Memory B cell (primary cell): ENCODE measurements at regions not wholly inside any gene's neighbourhood (a gene's known extent, or its start where the extent isn't known, plus 50 kb on each side); places are given as distances from the start of the nearest gene placed in this dataset.
"Not testable (repeated sequence)": the region's sequence is repeated elsewhere in the genome, so short reads cannot be mapped to it uniquely, and the experiment has no call there.

Source experiments
- ATAC-seq: fragments of 150-1000 bp; cut with Tn5 transposase; 2 replicates; pipeline ENCODE4 v1.10.0; 2021; ENCODE audit warnings: low read depth, mild to moderate bottlenecking, moderate library complexity
- DNase-seq, 2 donors: peaks; one replicate each; pipeline ENCODE4 v3.0.0; 2022; ENCODE audit warnings: low spot score in 2 of 2
- H3K27ac Mint-ChIP-seq: one replicate; pipeline ENCODE4 v1.8.0; 2022; ENCODE audit warnings: mild to moderate bottlenecking, moderate library complexity, mixed read lengths
- H3K27me3 Mint-ChIP-seq: one replicate; pipeline ENCODE4 v1.8.0; 2022; ENCODE audit warnings: mixed read lengths
- H3K36me3 Mint-ChIP-seq: one replicate; pipeline ENCODE4 v1.8.0; 2022; ENCODE audit warnings: mild to moderate bottlenecking, mixed read lengths
- H3K4me1 Mint-ChIP-seq: one replicate; pipeline ENCODE4 v1.8.0; 2022; ENCODE audit warnings: mixed read lengths
- H3K4me3 Mint-ChIP-seq: one replicate; pipeline ENCODE4 v1.8.0; 2022; ENCODE audit warnings: mild to moderate bottlenecking, moderate library complexity, mixed read lengths
- H3K9me3 Mint-ChIP-seq: one replicate; pipeline ENCODE4 v1.8.0; 2022; ENCODE audit warnings: mixed read lengths

DNA sequence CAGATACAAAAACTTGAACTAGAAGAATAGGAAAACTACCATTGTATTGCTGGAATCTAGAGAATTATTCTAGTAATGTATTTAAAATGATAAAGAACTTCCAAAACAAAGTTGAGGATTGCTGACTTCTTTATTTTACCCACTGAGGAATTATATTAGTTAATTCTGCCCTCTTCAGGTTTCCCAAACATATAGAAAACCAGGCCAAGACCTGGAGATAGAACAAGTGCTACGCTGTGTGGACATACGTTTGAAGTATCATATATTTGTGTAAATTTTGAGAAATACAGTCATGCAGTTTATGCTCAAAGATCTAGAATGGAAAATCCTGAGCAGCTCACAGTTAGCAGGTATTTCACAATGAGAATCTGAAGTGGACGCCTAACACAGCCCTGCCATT lies 162.3 kb upstream of the CYLC2 start:
- Mint-ChIP-seq H3K27ac (no peak overlapping the region), H3K36me3 (no peaks in the 10 kb centered on the region), H3K27me3 (no peaks in the 10 kb centered on the region), H3K4me3 (no peak overlapping the region), H3K4me1 (no peaks in the 10 kb centered on the region), H3K9me3 (peaks cover 4% of the 10 kb centered on the region)
- no peak for DNase-seq
- no peak for ATAC-seq

DNA sequence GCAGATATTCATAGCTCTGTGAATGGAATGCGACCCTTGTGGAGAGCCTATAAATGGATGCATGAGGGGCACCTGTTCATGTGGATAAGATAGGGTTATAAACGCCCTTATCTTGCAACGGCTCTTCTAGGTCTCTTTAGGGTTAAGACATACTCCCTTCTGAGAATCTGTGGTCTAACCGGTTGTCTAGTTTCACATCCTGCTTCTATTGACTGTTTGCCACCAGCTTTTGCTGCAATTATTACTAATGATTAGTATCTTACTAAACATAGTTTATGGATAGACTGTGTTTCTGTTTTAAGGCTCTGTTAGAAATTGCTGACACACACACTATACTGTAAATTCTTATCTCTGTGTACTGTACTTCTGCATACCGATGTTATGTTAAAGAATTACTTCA lies 198.9 kb upstream of the CYLC2 start:
- H3K4me3 Mint-ChIP-seq, result no peak overlapping the region
- DNase-seq, result no peak
- no peaks in the 10 kb centered on the region for H3K27me3 Mint-ChIP-seq
- H3K4me1 Mint-ChIP-seq, result no peaks in the 10 kb centered on the region
- no peak overlapping the region for H3K27ac Mint-ChIP-seq
- ATAC-seq, result no peak
- H3K36me3 Mint-ChIP-seq, result no peaks in the 10 kb centered on the region
- peaks cover 6% of the 10 kb centered on the region for H3K9me3 Mint-ChIP-seq

DNA sequence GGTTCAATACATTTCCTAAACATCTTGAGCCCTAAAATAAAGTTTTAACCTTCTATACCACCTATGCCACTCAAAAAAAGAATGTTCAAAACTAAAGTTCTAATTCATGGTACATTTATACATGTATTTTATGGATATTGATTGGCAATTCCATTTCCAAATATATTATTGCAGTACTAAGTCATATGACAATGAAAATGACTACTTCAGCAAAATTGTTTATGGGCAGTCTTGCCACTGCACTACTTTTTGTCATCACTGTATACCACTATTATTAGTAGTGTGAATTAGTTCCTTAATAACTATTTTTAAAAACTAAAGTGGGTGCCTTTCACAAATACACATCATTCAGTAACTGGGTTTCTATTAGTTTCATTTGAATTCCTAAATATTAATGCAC lies 199.6 kb upstream of the CYLC2 start:
- ATAC-seq, result no peak
- no peak overlapping the region for H3K4me3 Mint-ChIP-seq
- no peak overlapping the region for H3K27ac Mint-ChIP-seq
- H3K4me1 Mint-ChIP-seq, result no peaks in the 10 kb centered on the region
- peaks cover 6% of the 10 kb centered on the region for H3K9me3 Mint-ChIP-seq
- H3K36me3 Mint-ChIP-seq, result no peaks in the 10 kb centered on the region
- DNase-seq, result no peak
- H3K27me3 Mint-ChIP-seq, result no peaks in the 10 kb centered on the region

DNA sequence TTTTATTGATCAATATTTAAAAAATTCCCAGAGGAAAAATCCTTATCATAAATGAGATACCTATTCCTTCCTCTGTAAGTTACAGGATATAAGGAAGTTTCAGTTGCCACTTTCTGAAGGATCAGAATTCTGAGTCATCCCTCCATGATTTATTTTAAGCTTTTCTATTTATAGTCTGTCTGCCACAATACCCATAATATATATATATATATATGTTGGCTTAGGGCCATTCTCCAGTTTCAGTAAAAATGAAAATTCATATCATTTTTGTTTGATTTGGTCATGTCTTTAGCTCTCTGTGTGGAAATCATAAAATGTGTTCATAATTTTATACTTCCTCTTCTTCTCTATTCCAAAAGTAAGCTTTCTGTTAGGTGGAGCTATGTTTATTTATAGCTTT lies 215.8 kb upstream of the CYLC2 start:
- Mint-ChIP-seq H3K27me3 (no peaks in the 10 kb centered on the region), H3K4me3 (no peak overlapping the region), H3K36me3 (no peaks in the 10 kb centered on the region), H3K4me1 (no peaks in the 10 kb centered on the region), H3K9me3 (peaks cover 2% of the 10 kb centered on the region), H3K27ac (no peak overlapping the region)
- ATAC-seq (no peak), DNase-seq (no peak)

DNA sequence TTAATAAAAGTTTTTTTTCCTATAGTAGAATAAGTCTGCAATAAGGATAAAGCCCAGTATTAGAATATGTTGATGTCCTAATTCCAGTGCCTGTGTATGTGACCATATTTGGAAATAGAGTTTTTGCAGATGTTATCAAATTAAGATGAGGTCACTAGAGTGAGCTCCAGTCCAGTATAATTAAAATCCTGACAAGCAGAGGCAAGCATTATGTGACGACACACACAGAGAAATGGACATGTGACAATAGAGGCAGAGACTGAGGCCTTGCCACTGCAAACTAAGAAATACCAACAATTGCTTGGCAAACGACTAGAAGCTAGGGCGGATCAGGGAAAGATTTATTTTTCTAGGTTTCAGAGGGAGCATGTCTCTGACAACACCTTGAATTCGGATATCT lies 216.4 kb upstream of the CYLC2 start:
- Mint-ChIP-seq H3K36me3 (no peaks in the 10 kb centered on the region), H3K4me1 (no peaks in the 10 kb centered on the region), H3K4me3 (no peak overlapping the region), H3K27me3 (no peaks in the 10 kb centered on the region), H3K27ac (no peak overlapping the region), H3K9me3 (peaks cover 2% of the 10 kb centered on the region)
- no peak for DNase-seq
- ATAC-seq, result no peak

DNA sequence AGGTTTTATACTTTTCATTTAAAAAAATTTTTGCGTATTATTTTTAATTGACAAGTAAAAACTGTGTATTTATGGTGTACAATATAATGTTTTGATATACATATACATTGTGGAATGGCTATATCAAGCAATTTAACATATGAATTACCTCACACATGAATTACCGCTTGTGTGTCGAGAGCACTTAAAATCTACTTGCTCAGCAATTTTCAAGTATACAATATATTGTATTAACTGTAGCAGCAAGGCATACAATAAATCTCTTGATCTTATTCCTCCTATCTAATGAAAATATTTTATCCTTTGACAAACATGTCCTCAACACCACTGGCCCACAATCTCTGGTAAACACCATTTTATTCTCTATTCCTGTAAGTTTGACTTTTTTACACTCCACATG lies 224.4 kb upstream of the CYLC2 start:
- DNase-seq (no peak), ATAC-seq (no peak)
- Mint-ChIP-seq H3K9me3 (peaks cover 6% of the 10 kb centered on the region), H3K27me3 (no peaks in the 10 kb centered on the region), H3K36me3 (no peaks in the 10 kb centered on the region), H3K4me3 (no peak overlapping the region), H3K4me1 (no peaks in the 10 kb centered on the region), H3K27ac (no peak overlapping the region)

DNA sequence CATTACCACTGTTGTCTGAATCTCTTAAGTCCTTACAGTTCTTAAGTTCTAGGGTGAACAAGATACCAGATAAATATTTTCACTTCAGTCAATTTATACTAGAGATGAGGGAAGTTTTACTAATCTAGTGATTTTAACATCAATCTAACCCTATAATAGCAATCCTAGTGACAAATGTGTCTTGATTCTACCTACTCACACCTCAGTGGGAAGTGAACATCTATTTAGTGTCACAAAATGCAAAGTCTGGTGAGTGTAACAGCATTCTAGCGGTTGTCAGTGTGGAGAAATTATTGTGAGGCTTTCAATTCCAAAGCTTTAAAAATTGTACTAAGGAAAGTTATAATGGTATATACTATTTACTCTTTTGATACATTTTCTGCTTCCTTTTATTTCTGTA lies 225.8 kb upstream of the CYLC2 start:
- no peak overlapping the region for H3K4me3 Mint-ChIP-seq

DNA sequence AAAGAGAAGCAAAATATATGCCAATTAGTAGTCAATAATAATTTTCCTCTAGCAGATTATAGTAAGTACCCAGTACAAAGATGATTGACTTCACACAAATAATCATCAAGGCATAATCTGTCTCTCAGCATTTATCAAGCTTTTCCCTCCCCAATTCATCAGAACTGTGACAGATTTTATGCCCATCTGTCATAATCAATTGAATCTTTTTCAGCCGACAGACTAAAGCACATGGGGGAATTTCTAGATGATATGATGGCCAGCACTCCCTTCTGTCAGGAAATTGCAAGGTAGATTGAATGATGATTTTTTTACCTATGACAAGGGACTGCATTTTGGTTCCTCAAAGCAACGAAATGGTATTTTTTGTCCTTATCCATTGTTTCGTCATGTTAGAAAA lies 227.1 kb upstream of the CYLC2 start:
- no peak overlapping the region for H3K27ac Mint-ChIP-seq
- DNase-seq, result no peak

More for the DNA sequence above, 225.8 kb upstream of the CYLC2 start:
- no peak for DNase-seq
- Mint-ChIP-seq H3K27me3 (no peaks in the 10 kb centered on the region), H3K4me1 (no peaks in the 10 kb centered on the region), H3K9me3 (peaks cover 4% of the 10 kb centered on the region), H3K36me3 (no peaks in the 10 kb centered on the region), H3K27ac (no peak overlapping the region)
- no peak for ATAC-seq

DNA sequence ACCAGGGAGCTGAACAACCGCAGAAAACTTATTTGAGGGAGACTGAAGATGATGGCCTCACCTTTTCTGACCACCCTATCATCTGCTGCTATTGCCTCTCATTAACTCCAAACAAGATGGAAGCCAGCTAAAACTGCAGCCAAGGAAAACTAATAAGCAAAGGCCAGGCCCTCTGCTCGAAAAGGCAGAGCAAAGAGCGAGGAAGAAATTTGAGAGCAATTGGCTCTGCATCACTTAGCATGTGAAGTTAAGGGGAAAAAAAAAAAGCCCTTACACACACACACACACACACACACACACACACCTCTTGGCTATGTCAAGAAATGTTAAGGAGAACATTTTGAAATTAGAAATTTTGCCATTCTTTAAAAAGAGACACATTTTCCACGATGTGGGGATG lies 228.1 kb upstream of the CYLC2 start:
- H3K27me3 Mint-ChIP-seq, result no peaks in the 10 kb centered on the region
- H3K9me3 Mint-ChIP-seq, result peaks cover 4% of the 10 kb centered on the region
- no peaks in the 10 kb centered on the region for H3K4me1 Mint-ChIP-seq
- DNase-seq, result no peak
- no peak overlapping the region for H3K27ac Mint-ChIP-seq
- ATAC-seq, result no peak
- no peaks in the 10 kb centered on the region for H3K36me3 Mint-ChIP-seq
- H3K4me3 Mint-ChIP-seq, result no peak overlapping the region

More for the DNA sequence above, 227.1 kb upstream of the CYLC2 start:
- Mint-ChIP-seq H3K4me3 (no peak overlapping the region), H3K9me3 (peaks cover 4% of the 10 kb centered on the region), H3K27me3 (no peaks in the 10 kb centered on the region), H3K4me1 (no peaks in the 10 kb centered on the region), H3K36me3 (no peaks in the 10 kb centered on the region)
- ATAC-seq, result no peak

DNA sequence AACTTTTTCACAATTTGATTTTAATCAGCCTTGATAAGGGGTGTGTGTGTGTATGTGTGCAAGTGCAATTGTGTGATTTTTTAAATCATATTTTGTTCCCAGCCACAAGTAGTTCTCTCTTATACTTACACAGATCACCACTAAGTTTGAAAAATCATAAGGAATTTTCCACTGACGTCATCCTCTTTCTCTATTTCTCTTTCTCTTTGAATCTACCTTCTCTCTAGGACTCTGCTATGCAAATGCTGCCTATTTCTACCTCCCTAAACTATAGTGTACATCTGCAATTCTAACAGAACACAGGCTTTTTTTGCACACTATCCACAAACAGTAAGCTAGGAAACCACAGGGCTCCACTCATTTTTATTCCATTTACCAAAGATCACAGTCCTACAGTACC lies 254.6 kb upstream of the CYLC2 start:
- Mint-ChIP-seq H3K4me1 (no peaks in the 10 kb centered on the region), H3K27ac (no peak overlapping the region), H3K9me3 (peaks cover 15% of the 10 kb centered on the region), H3K36me3 (no peaks in the 10 kb centered on the region), H3K27me3 (no peaks in the 10 kb centered on the region), H3K4me3 (no peak overlapping the region)
- DNase-seq (no peak), ATAC-seq (no peak)

DNA sequence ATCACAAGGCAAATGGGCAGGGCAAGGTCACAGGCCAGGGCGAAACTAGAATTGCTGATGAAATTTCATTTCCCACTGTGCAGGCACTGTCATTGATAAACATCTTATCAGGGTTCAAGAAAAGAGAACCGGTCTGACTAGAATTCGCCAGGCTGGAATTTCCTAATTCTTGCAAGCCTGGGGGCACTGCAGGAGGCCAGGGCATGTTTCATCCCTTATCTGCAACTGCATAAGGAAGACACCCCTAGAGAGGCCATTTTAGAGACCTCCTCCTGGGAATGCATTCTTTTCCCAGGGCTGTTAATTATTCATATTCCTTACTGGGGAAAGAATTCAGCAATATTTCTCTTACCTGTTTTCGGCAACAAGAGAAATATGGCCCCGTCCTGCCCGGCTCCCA lies 266.2 kb upstream of the CYLC2 start:
- Mint-ChIP-seq H3K4me1 (no peaks in the 10 kb centered on the region), H3K9me3 (peaks cover 5% of the 10 kb centered on the region), H3K4me3 (no peak overlapping the region), H3K27ac (no peak overlapping the region), H3K27me3 (no peaks in the 10 kb centered on the region), H3K36me3 (no peaks in the 10 kb centered on the region)
- DNase-seq, result no peak
- no peak for ATAC-seq

DNA sequence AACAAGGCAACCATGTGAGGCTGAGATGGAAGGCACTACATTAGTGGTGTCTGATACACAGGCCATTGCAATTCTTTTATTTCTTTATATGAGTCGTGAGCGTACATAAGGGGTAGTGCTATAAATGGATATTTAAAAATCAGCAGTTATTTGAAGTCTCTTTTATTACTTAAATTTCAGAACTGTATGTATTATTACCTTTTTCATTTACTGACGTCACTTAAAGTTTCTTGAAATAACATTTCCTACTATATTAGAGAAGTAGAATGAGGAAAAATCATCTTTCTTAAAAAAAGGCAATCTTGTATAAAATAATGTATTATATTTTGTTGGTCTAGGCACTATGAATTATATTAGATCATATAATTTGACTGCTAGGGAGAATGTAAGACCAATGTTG lies 280.9 kb upstream of the CYLC2 start:
- H3K9me3 Mint-ChIP-seq, result peaks cover 4% of the 10 kb centered on the region
- H3K4me3 Mint-ChIP-seq, result no peak overlapping the region
- ATAC-seq (no peak), DNase-seq (no peak)
- H3K36me3 Mint-ChIP-seq, result no peaks in the 10 kb centered on the region
- no peak overlapping the region for H3K27ac Mint-ChIP-seq
- H3K27me3 Mint-ChIP-seq, result no peaks in the 10 kb centered on the region
- no peaks in the 10 kb centered on the region for H3K4me1 Mint-ChIP-seq

DNA sequence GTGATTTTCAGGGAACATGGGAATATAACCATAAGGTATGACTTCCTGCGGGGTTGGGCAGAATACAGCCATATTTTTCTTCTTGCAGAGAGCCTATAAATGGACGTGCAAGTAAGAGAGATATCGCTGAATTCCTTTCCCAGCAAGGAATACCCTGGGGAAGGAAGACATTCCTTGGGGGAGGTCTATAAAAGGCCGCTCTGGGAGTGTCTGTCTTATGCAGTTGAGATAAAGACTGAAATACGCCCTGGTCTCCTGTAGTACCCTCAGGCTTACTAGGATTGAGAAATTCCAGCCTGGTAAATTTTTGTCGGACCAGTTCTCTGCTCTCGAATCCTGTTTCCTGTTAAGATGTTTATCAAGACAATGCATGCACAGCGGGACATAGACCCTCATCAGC lies 282.2 kb upstream of the CYLC2 start:
- ATAC-seq, H3K27me3 Mint-ChIP-seq, H3K4me1 Mint-ChIP-seq, H3K4me3 Mint-ChIP-seq, H3K36me3 Mint-ChIP-seq, DNase-seq, H3K9me3 Mint-ChIP-seq, H3K27ac Mint-ChIP-seq: not testable (repeated sequence)

DNA sequence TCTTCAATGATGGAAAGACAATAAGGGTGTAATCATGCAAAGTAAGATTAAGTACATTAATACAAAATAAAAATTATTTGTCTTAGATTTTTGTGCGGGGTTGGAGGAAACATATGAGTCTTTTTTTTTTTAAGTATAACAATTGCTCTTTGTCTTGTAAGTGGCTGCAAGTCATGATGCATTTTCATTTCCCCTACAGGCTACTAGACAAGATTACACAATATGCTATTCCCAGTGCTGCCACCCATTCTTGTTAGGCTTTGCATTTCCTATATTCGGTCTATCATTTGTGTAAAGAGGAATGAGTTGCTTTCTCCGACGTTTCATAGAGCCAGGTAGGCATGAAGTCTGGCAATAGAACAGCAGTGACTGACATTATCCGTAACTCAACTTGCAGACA lies 294.2 kb upstream of the CYLC2 start:
- H3K27me3 Mint-ChIP-seq, result no peaks in the 10 kb centered on the region
- no peak for ATAC-seq
- no peak overlapping the region for H3K4me3 Mint-ChIP-seq
- no peaks in the 10 kb centered on the region for H3K4me1 Mint-ChIP-seq
- peaks cover 6% of the 10 kb centered on the region for H3K9me3 Mint-ChIP-seq
- DNase-seq, result no peak
- no peaks in the 10 kb centered on the region for H3K36me3 Mint-ChIP-seq
- H3K27ac Mint-ChIP-seq, result no peak overlapping the region

DNA sequence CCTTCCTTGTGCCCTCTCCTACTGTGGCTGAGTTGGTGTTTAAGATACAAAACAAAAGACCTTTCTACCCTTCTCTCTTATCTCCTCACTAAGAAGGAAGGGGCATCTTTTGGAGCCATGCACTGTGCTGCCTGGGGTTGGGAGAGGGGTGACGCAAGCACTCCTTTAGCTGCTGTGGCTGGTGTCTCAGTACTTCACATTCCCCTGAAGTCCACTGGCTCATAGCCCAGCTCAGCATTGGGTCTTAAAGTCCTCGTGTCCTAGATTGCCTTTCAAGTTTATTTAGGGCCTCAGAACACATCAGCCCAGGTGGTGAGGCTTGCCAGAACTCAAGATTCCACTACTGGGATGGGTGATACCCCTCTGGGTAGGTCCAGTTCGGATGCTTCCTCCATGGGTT lies 325.9 kb upstream of the CYLC2 start:
- Mint-ChIP-seq H3K27ac (no peak overlapping the region), H3K27me3 (no peaks in the 10 kb centered on the region), H3K4me1 (no peaks in the 10 kb centered on the region), H3K9me3 (no peaks in the 10 kb centered on the region), H3K36me3 (no peaks in the 10 kb centered on the region), H3K4me3 (no peak overlapping the region)
- ATAC-seq (no peak), DNase-seq (no peak)

DNA sequence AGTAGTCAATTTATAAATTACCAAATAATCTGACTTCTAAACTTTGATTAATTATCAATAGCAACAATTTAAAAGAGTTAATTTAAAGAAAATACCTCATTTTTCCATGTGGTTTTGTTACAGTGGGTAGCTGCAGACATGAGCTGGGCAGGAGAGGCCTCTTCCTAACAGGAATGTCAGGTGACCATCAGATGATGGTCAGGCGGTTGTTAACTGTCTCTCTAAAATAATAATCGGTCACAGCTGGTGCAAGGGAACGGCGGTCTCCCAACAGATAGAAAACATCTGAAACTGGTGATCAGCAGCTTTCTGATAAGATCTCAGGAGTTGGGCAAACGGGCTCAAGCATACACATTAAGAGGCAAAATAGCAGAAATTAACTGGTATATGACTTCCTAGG lies 342.7 kb upstream of the CYLC2 start:
- Mint-ChIP-seq H3K4me3 (no peak overlapping the region), H3K4me1 (no peaks in the 10 kb centered on the region), H3K9me3 (peaks cover 4% of the 10 kb centered on the region), H3K36me3 (no peaks in the 10 kb centered on the region), H3K27me3 (no peaks in the 10 kb centered on the region), H3K27ac (no peak overlapping the region)
- ATAC-seq (no peak), DNase-seq (no peak)
